Stimulated activated CD4-positive, alpha-beta T cell treated with anti-CD3 and anti-CD28 coated beads, Interleukin-4, amount 100 ng/mL, for 4 hours (primary cell): ENCODE measurements at regions not wholly inside any gene's neighbourhood (a gene's known extent, or its start where the extent isn't known, plus 50 kb on each side); places are given as distances from the start of the nearest gene placed in this dataset.
A peak's percentile ranks its signal among the peaks of the same experiment; 100 is the strongest.

Source experiments
- DNase-seq, 2 experiments: peaks; one replicate each; pipeline ENCODE4 v3.0.0-alpha.2; 2020

DNA sequence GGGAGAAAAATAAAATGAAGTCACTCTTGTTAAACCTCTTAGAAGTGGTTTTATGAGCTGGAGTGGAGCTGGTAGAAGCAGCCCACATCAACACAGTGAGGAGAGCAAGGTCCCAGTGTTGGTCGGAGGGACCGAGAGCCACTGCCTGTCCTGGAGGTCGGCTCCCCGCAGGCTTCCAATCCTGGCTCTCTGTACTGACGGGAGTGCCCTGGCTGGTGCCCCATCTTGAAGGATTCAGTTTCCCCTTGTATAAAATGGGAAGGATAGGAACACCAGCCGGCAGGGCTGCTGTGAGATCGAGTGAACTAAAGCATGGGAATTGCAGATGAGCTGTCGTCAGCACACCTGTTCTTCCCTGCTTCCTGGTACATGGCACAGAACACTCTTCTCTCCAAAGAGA lies 104.3 kb upstream of the ID2 start:
- no peak for DNase-seq

DNA sequence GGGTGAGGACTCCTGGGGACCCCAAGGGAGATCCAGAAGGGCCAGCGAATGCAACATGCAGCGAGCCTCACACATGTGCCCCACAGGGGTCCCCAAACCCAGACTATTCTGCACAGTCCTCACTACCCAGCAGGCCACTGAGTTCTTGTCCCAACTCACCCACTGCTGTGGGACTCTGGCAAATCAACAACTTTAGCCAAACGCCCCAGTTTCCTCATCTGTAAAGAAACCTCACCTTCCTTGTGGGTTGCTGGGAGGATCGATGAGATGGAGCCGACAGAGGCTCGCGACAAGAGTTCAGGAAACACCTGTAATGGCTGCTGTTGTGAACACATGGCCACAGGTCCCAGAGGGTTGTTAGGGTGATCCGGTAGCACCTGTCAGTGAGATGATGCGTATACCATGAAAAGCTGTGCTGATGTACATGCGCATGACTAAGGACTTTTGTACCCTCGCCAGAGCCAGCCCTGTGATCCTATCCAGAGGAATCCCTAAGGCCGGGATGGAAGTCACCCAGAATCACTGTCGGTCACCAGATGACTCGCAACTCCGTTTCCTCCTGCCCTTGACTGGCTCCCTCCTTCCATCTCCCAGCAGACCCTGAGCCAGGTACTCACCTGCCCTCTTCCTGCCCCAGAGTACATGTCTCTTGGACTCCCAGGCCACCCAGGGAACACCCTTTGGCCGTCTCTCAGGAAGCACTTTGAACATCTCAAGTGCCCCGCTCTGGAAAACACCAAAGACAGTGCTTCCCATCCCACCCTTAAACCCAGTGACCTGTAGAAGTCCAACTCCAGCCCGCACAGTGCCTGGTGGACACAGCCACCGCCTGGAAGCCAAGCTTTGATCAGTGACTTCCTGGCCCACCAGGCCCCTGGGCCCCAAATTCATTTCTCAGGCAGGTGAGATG lies 103.3 kb upstream of the ID2 start:
- DNase-seq, result no peak

DNA sequence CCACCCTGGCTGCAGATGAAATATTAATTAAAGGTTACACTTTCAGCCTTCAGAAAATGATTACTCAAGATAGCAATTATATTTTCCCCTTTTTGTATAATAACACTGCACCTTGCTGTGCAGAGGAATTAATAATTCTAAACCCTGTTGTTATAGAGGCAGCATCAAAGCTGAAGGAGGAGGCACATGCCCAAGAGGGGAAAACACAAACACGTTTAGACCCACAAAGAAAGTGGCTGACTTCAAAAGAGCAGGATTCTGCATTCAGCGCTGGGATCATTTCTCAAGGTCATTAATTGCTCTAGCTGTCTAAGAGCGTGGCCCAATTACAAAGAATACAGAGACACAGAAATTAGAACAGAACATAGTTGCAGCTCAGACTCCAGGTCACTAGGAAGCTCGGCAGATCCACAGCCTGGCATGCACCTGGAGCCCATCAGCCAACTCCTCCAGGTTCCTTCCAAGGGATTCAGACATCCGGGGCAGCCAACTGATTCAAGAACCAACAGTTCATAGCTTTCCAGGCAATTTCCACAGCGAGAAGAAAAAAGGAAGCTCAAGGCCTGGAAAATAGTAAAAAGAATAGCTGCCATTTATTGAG lies 102.3 kb upstream of the ID2 start:
- DNase-seq, result no peak

DNA sequence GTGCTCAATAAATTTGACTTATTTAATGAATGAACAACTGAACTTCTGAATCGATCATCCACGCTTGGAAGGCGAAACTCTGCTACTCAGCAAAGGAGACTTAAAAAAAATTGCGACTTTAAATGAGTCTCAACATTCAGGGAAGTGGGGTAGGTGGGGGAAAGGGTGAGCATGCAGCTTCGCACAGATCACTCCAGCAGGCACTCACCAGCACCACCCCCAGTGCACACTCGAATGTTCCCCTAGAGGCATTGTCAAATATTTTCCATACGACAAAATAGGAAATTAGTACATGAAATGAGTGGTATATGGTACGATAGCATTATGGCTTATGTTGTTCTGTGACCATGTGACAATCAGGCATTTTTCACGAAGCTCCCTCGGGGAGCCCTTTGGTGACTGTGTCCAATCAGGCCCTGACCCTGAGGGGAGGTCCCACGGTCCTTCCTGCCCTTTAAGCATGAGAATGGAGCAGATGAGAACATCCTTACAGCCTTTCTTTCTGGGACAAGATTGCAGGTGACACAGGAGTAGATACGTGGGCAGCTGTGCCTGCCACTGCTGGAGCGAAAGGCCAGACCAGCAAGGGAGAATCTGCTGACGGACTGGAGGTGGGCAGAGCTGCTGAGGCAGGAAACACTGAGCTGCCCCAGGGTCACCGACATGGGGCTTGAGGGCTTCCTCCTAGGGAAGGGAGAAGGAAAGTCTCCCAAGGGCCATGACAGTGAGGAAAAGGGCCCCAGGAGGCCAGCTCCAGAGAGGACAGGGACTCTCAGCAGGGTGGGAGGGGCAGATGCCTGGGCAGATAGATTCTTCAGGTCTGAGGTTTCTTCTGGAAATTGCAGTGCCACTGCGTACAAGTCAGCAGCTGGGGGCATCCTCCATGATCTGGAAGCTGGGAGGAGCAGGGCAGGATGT lies 101.3 kb upstream of the ID2 start:
- peak in 1 of 2 experiments; percentile 47 for DNase-seq

DNA sequence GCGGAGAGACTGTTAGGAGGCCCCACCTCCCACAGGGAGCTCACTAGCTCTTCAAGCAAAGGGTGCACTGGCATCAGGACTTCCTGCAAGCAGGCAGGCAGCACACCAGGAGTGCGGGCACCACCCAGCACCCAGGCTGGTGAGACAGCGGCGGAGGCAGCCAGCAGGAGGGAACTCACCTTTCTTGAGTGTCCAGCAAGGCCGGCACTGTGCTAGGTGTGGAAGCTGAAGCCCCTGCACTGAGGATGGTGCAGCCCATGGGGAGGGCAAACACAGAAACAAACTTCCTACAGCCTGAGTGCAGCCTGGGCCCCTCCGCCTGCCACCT lies 100.7 kb upstream of the ID2 start:
- DNase-seq, result no peak

DNA sequence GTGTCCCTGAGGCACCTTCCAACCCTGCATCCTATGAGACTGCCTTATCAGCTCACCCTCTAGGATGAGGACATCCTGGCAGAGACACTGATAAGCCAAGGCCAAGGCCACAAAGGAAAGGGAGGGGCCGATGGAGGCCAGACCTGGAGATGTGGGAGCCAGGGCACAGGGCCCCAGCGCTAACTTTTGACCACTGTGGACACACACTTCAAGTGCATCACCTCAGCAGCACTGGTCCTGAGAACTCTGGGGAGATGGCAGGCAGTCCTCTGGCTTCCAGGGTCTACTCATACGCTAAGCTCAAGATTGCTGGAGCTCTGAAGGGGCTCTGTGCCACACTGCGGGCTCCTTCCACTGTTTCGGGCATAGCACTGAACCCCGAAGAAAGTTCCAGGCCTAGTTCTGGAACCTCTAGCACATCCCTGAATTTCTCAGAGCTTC lies 100.2 kb upstream of the ID2 start:
- no peak for DNase-seq

DNA sequence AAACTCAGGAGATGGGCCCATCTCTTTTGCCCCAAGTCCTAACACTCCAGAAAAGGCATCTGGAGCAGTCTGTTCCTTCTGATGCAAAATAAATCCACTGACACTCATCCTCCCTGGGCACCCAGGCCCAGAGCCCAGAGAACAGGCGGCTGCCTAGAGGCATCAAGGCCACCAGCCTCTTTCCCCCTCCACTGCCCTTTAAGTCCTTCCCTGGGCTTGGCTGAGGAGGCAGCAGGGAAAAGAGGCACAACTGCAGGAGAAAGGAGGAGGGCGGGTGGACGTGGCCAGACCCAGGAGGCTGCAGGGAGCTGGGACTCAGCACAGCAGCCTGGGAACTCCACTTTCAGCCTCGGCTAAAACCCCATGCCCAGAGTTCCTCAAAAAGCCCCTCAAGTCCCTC lies 99.7 kb upstream of the ID2 start:
- DNase-seq, result no peak

DNA sequence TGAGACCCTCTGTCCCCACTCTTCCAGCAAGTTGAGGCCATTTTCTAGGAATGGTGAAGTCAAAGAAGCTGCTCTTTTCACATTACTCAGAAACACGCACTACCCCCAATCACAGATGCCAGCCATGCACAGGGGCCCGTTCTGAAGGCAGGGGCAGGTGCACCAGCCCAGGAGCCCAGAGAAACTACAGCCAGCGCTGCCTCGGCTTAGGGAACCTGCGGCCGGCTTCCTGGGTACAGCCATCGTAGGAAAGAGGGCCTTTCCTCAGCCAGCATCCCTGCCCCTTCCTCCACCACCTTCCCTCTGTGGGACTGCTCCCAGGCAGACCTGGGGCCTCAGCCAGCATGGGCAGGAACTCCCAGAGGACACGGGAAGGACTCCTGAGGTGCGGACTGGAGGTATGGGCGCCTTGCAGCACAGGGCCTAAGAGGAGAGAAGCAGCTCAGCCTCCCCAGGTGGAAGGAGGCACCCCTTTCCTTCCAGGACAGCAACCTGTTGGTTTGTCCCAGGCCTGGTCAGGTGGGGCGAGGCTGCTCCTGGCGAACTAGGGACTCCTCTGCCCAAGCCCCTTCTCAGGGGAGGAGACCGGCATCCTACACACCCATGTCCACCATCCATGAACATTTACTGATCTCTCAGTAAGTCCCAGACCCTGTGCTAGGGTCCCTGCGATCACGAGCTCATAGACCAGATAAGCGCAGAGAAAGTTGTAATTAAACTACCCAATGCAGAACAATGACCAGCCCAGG lies 99.0 kb upstream of the ID2 start:
- no peak for DNase-seq

DNA sequence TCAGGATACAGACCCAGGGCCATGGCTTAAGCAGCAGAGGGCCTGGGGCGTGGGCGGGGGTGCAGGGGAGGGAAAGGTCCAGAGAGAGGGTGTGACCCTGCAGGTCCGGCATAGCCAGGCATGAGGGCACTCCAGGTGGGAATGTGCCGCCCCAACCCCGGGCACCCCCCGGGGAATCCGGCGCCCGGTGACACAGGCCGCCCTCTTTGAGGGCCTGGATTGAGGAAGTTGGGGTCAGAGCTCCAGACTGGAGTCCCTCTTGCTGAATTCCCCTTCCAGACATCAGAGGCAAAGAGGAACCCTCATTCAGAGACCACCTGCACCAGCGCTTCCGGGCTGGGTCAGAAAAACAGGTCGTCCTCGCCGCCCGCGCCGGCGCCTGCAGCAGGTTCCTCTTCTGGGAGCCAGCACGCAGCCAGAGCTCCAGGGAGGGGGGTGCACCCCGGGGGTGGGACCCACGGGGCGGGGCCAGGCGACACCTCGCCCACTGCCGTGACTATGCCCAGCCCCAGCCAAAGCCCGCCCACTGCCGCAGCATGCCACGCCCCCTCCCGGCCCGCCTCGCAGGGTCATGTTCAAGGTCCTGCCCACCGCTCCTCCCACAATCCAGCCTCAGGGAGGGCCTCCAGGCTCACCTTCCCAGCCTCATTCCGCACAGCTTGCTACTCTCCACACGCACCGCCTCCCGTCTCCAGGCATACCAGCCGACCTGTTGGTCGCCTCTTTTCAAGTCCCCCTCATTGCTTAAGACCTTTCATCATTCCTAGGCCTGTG lies 98.3 kb upstream of the ID2 start:
- peak; percentile 71 to 72 for DNase-seq

DNA sequence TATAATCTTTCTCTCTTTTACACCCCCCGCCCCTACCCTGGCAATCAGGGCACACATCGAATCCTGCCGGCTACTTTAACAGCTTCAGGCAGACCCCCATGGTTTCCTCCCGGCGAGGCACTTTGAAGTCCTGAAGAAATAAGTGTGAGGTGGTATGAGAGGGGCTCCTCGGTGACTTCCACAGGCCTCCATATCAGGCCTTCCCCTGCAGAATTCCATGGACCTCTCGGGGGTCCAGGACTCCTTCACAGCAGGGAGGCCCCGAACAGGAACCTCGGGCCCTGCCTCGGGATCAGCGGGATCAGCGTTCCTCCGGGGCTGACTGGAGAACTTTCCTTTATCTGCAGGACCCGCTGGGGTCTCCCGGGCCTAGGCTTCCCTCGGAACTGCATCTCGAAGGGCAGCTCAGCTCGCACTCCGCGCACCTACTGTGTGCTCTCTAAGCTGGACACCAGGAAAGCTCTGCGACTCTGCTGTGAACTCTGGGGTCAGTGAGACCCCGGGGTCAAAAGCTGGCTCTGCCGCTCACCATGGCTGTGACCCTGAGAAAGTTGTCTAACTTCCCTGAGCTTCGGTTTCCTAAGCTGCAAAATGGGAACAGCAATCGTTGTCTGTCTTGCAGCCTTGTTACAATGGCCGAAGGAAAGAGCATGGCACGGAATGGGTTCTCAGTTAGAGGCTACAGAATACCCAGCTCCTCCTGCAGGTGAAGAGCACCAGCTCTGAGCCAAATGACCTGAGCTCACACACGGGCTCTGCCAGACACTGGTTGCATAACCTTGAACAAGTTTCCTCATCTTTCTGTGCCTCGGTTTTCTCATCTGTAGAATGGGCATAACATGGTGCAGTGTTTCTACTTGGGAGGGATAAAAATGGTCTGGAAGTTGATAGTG lies 97.4 kb upstream of the ID2 start:
- no peak for DNase-seq

DNA sequence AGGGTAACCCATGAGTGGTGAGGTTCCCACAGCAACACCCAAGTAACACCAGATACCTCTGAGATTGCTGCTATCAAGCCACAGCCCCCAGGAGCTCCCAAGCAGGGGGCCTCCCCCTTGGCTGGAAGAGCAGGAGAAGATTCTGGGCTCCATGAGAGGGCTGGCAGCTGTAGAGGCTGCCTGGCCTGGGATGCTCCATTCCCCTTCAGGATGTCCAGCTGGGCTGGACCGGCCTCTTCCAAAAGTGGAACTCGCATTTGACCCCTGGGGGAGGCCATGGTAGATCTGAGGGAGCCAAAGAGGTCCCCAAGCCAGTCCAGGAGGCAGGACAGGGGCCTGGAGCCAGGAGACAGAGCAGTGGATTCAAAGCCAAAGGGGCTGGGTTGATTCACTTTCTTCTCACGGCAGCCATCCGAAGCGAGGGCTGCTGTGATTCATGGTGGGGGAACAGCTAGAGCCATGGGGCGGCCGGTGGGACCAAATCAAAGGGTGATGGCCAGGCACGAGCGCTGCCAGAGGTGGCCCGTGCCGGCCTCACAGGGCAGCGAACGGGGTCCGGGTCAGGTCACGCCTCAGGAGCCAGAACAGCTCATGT lies 95.3 kb upstream of the ID2 start:
- no peak for DNase-seq

DNA sequence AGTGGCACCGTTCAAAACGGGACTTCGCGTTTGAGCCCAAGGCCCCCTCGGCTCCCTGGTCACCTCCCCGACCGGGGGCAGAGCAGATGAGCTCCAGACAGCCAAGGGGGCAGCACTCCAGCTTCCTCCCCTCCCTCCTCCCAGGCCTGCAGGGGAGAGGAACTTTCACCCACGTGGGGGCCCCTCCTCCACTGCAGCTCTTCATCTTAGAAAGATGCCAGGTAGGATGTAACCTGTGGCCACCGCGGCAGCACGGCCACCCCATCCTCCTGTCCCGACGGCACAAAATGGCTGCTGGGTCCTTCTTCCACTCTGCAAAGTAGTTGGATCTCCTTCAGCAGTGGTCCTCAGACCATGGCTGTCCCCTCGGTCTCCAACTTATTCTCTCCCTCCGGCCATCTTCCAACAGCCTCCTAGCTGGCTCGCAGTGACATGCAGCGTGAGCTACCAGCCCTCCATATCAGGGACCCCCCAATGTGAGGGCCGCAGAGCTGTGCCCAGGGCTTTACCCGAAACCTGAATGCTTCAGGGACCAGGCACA lies 94.5 kb upstream of the ID2 start:
- DNase-seq, result no peak

DNA sequence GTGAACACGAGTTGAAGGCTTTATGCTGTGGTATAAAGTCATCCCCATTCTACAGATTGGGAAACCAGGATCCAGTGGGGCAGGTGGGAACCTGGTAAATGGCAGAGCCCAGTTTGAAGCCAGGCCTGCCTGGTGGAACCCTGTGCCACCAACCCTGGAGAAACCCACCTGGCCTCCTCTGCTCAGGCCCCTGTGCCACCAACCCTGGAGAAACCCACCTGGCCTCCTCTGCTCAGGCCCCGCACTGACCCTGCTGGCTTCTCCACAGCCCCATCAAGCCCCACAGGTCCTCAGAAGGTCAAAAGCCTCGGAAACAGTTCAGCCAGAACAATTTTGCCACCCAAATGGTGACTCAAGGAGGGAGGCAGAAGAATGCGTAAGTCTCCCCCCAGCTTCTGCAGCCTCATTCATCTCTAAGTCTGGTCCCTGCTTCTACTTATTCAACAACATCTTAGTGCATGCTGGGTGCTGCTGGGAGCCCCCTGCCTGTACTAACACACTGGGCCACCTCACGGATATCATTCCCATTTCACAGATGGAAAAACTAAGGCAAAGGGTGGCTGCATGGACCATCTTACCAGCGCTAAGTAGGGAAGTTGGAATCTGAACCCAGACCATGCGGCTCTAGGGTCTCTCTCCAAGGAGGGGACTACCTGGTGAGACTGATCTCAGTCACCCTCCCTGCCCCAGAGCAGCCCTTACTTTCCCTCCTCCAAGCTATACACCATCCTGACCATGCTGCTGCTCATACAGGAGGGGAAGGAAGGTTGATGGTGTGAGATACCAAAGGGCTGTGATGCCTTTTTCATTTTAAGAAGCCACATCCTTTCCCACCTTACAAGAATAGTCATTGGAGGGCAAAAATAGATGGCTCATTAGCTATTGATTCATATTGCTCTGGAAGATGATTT lies 93.7 kb upstream of the ID2 start:
- no peak for DNase-seq

DNA sequence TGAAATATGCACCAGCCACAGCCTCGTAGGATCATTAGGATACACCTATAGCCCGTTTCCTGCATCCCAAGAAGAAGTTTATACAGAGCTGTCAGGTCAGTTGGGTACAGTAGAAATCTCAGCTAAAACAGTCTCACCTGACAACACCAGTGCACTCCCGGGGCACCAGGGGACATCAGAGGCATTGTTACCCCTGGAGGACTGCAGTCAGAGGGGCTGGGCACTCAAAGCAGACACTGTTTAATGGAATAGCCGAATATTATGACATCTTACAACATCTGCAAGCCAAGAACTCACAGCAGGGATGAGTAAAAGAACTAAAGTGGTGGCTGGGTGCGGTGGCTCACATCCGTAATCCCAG lies 93.0 kb upstream of the ID2 start:
- no peak for DNase-seq

DNA sequence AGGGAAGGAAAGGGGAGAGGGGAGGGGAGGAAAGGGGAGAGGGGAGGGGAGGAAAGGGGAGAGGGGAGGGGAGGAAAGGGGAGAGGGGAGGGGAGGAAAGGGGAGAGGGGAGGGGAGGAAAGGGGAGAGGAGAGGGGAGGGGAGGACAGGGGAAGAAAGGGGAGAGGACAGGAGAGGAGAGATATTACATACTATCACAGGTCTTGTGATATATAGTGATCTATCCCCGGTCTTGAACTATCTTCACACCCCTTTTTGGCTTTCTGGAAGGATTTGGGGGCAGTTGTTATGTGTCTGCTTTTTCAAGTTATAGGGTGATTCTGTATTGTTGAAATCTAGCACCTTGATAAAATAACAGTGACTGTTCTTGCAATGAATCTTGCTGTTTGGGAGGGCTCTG lies 92.1 kb upstream of the ID2 start:
- DNase-seq, result no peak

DNA sequence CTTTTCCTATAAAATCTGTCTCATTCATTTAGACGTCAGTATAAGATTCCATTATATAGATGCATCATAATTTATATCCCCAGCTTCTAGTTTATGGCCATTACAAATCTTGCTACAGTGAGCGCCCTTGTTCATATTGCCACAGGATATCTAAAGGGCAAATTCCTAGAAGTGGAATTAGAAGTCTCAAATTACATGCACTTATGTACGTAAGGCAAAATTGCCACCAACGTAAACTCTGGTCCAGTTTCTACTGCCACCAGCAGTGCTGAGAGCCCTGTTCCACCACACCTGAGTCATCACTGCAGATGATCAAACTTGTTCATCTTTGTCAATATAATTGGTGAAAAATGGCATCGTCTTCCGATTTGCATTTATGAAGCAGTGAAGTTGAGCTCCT lies 90.9 kb upstream of the ID2 start:
- DNase-seq, result no peak

DNA sequence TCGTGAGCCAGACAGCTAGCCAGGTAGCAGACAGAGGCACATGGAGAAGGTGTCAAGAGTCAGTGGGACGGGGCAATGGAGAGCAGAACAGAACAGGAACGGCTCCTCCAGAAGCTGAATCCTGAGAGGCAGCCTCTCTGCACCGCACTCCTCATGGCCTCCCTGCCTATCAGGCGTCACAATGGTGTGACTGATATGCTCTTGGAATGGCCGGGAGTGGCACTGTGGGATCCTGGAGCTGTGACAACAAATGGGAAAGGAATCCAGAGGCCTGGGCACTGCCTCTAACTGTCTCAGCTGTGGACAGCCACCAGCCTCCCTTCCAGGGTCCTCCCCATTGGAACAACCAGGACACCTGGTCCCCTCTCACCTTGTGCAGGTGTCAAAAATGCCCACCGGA lies 89.1 kb upstream of the ID2 start:
- no peak for DNase-seq

DNA sequence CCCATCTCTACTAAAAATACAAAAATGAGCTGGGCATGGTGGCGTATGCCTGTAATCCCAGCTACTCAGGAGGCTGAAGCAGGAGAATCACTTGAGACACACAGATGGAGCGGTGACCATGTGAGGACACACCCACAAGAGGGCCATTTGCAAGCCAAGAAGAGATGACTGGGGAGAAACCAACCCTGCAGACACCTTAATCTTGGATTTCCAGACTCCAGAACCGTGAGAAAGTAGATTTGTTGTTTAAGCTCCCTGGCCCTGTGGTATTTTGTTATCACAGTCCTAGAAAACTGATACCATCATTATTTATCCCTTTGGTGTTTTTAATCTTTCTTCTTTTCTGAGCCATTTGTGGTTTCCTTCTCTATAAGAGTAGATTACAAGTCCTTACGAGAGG lies 88.6 kb upstream of the ID2 start:
- no peak for DNase-seq

DNA sequence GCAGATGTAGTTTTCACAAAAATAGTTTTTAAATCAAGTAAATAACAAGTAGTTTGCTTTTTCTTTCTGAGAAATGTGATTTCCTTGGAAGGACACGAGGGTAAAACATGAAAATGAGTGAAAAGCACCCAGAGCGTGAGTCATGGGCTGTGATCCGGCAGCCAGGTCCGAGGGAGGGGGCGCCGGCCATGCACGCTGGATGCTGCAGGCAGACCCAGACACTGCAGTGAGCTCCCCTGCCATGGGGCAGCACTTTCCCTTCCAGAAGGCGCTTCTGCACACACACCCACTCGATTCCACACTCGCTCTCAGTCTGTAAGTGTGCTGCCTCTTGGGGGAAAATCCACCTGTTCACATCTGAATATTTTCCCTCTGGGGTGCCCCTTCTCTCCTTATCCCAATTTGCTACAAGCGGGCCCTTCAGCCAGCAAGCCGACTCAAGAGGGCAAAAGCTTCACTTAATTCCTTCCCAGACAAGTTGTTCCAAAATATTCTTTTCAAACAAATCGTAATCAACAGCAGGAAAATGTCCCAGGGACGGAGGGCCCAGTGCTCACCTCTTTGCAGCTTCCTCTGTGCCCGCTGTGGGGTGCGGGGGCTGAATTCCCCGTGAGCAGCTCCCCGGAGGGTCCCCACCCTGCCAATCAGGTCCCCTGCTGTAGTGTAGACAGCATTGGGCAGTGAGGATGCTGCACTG lies 87.0 kb upstream of the ID2 start:
- DNase-seq, result no peak
